MM.1S (cell line): ENCODE measurements at regions not wholly inside any gene's neighbourhood (a gene's known extent, or its start where the extent isn't known, plus 50 kb on each side); places are given as distances from the start of the nearest gene placed in this dataset.

ENCODE experiments used
- DNase-seq: peaks from one replicate; pipeline ENCODE4 v3.0.0-alpha.2; 2015
- H2AFZ ChIP-seq: fragments of 300-600 bp; sonication (generic); 2 replicates; pipeline ENCODE4 v1.6.0; 2016; ENCODE audit warnings: antibody characterized with exemption, low read length
- H3F3A ChIP-seq: fragments of 300-600 bp; sonication (generic); 2 replicates; pipeline ENCODE4 v1.6.1; 2016; ENCODE audit warnings: mild to moderate bottlenecking, antibody characterized with exemption, low read length, moderate library complexity, mixed read lengths; ENCODE audit not compliant: insufficient read depth
- H3K27ac ChIP-seq: fragments of 300-600 bp; sonication (generic); 2 replicates; pipeline ENCODE4 v1.5.1; 2016; ENCODE audit warnings: mild to moderate bottlenecking, low read length
- H3K27me3 ChIP-seq: fragments of 300-600 bp; sonication (generic); replicated peaks from 2 replicates; pipeline ENCODE4 v1.6.0; 2016; ENCODE audit warnings: low read length; ENCODE audit not compliant: insufficient read depth
- H3K36me3 ChIP-seq: fragments of 300-600 bp; sonication (generic); replicated peaks from 2 replicates; pipeline ENCODE4 v1.6.1; 2016; ENCODE audit warnings: mild to moderate bottlenecking, low read length, mixed read lengths; ENCODE audit not compliant: insufficient read depth
- H3K4me1 ChIP-seq: fragments of 300-600 bp; sonication (generic); 2 replicates; pipeline ENCODE4 v1.6.1; 2016; ENCODE audit warnings: low read length, mixed read lengths
- H3K4me2 ChIP-seq: fragments of 300-600 bp; sonication (generic); 2 replicates; pipeline ENCODE4 v1.6.0; 2016; ENCODE audit warnings: low read depth, low read length
- H3K4me3 ChIP-seq: fragments of 300-600 bp; sonication (generic); 2 replicates; pipeline ENCODE4 v1.5.1; 2016; ENCODE audit warnings: low read length, mixed read lengths
- H3K79me2 ChIP-seq: fragments of 300-600 bp; sonication (generic); 2 replicates; pipeline ENCODE4 v1.6.1; 2016; ENCODE audit warnings: mixed run types, low read length, mixed read lengths
- H3K9ac ChIP-seq: fragments of 300-600 bp; sonication (generic); 2 replicates; pipeline ENCODE4 v1.6.1; 2016; ENCODE audit warnings: low read length, mixed read lengths
- H3K9me2 ChIP-seq: fragments of 300-600 bp; sonication (generic); replicated peaks from 2 replicates; pipeline ENCODE4 v1.6.1; 2016; ENCODE audit warnings: mild to moderate bottlenecking, low read length, mixed read lengths; ENCODE audit not compliant: insufficient read depth
- H3K9me3 ChIP-seq: fragments of 300-600 bp; sonication (generic); replicated peaks from 2 replicates; pipeline ENCODE4 v1.6.1; 2016; ENCODE audit warnings: mild to moderate bottlenecking, low read length, mixed read lengths; ENCODE audit not compliant: insufficient read depth
- H4K20me1 ChIP-seq: fragments of 300-600 bp; sonication (generic); 2 replicates; pipeline ENCODE4 v1.6.1; 2016; ENCODE audit warnings: mild to moderate bottlenecking, low read length, moderate library complexity, mixed read lengths; ENCODE audit not compliant: insufficient read depth
- EZH2 ChIP-seq: fragments of 300-600 bp; sonication (generic); optimal IDR thresholded peaks from 2 replicates; pipeline ENCODE3; 2017; ENCODE audit warnings: low read depth, mild to moderate bottlenecking, antibody characterized with exemption, low read length, mixed read lengths
- EZH2phosphoT487 ChIP-seq: fragments of 300-600 bp; sonication (generic); IDR thresholded peaks from 2 replicates; pipeline ENCODE4 v1.6.1; 2018; ENCODE audit warnings: antibody characterized with exemption, low read length
- TF ChIP-seq, protein P1 (sequence below): fragments of 300-600 bp; sonication (generic); IDR thresholded peaks from 2 replicates; pipeline ENCODE4 v1.5.1; 2016; ENCODE audit warnings: antibody characterized with exemption, low read length, mixed read lengths

DNA sequence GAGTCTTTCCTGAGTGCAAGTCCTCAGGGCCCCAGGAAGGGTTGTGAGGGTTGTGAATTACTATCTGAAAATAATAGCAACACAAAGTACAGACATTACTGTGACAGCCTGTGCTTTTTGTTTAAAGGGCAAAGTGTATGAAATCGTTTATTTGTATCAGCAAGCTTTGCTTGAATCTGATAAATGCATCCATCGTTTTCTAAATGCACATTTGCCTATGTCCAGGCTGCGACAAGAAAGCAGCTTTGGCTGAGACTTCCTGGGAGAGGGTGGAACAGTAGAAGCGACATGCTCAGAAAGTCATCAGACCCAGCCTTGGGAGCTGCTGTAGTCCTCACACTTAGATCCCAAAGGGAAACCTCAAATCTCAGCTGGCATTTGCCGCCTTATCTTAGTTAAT, 524.2 kb upstream of the SALL3 start:
- no peaks in the 10 kb centered on the region for H3K9me3 ChIP-seq
- no peaks in the 10 kb centered on the region for H3K79me2 ChIP-seq
- TF ChIP-seq EZH2phosphoT487 (no peak), EZH2 (no peak)
- TF ChIP-seq, protein P1, sequence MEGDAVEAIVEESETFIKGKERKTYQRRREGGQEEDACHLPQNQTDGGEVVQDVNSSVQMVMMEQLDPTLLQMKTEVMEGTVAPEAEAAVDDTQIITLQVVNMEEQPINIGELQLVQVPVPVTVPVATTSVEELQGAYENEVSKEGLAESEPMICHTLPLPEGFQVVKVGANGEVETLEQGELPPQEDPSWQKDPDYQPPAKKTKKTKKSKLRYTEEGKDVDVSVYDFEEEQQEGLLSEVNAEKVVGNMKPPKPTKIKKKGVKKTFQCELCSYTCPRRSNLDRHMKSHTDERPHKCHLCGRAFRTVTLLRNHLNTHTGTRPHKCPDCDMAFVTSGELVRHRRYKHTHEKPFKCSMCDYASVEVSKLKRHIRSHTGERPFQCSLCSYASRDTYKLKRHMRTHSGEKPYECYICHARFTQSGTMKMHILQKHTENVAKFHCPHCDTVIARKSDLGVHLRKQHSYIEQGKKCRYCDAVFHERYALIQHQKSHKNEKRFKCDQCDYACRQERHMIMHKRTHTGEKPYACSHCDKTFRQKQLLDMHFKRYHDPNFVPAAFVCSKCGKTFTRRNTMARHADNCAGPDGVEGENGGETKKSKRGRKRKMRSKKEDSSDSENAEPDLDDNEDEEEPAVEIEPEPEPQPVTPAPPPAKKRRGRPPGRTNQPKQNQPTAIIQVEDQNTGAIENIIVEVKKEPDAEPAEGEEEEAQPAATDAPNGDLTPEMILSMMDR, result no peak
- no peaks in the 10 kb centered on the region for H3K27me3 ChIP-seq
- DNase-seq, result no peak
- no peak overlapping the region for H3K4me3 ChIP-seq
- H3K36me3 ChIP-seq, result no peaks in the 10 kb centered on the region
- no peaks in the 10 kb centered on the region for H3F3A ChIP-seq
- H3K4me2 ChIP-seq, result no peak overlapping the region
- H3K27ac ChIP-seq, result no peak overlapping the region
- H3K9me2 ChIP-seq, result no peaks in the 10 kb centered on the region
- H3K4me1 ChIP-seq, result no peaks in the 10 kb centered on the region
- no peak overlapping the region for H3K9ac ChIP-seq
- no peaks in the 10 kb centered on the region for H4K20me1 ChIP-seq
- H2AFZ ChIP-seq, result no peak overlapping the region

DNA sequence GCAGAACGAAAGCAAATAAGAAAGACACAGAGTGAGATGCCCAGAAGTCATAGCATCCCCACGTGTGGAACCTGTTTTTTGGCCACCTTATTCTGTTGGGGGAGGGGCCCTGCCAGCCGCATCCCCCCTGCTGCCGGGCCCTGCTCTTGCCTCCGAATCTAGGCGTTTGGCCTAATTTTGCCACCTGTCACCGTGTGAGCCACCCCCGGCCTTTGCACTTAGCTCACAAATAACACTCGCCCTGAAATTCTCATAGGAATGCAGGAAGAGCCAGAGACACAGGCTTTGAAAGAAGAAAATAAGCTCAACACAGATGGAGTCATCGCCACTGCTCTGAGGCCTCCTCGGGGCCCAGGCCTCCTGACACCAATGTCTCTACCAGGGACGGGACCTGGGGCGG, 522.6 kb upstream of the SALL3 start:
- Histone ChIP-seq H3K4me2 (no peak overlapping the region), H3F3A (no peaks in the 10 kb centered on the region), H3K79me2 (no peaks in the 10 kb centered on the region), H2AFZ (no peak overlapping the region), H3K4me3 (no peak overlapping the region), H3K36me3 (no peaks in the 10 kb centered on the region), H3K9me2 (no peaks in the 10 kb centered on the region), H3K27ac (no peak overlapping the region), H3K27me3 (no peaks in the 10 kb centered on the region), H3K9ac (no peak overlapping the region), H3K9me3 (no peaks in the 10 kb centered on the region), H4K20me1 (no peaks in the 10 kb centered on the region), H3K4me1 (no peaks in the 10 kb centered on the region)
- no peak for DNase-seq
- TF ChIP-seq EZH2 (no peak), EZH2phosphoT487 (no peak)
- TF ChIP-seq, protein P1, result no peak

DNA sequence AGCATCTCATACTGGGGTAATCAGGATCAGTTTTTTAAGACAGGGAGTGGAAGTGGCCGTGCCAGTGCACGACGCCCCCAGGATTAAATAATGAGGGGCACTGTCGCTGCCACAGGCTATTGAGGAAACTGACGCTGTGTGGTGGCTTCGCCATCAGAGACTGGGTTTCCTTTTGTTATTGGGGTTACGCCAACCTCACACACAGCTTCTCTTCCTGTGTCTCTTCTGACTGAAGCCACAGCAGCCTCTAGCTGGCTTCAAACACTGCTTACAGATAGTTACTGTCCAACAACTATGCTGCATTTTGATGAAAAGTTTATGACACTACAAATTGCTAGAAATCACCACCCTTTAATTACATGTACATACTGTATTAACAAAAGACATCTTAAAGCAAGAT, 521.9 kb upstream of the SALL3 start:
- Histone ChIP-seq H3K4me3 (no peak overlapping the region), H3K4me1 (no peaks in the 10 kb centered on the region), H3K4me2 (no peak overlapping the region), H3K9me3 (no peaks in the 10 kb centered on the region), H3K9me2 (no peaks in the 10 kb centered on the region), H3F3A (no peaks in the 10 kb centered on the region), H3K27me3 (no peaks in the 10 kb centered on the region), H3K36me3 (no peaks in the 10 kb centered on the region), H2AFZ (no peak overlapping the region), H3K9ac (no peak overlapping the region), H4K20me1 (no peaks in the 10 kb centered on the region), H3K27ac (no peak overlapping the region), H3K79me2 (no peaks in the 10 kb centered on the region)
- TF ChIP-seq EZH2phosphoT487 (no peak), EZH2 (no peak)
- TF ChIP-seq, protein P1, result no peak
- DNase-seq, result no peak
